GM23338 (cell line): ENCODE measurements at regions not wholly inside any gene's neighbourhood (a gene's known extent, or its start where the extent isn't known, plus 50 kb on each side); places are given as distances from the start of the nearest gene placed in this dataset.
A peak's percentile ranks its signal among the peaks of the same experiment; 100 is the strongest.

ENCODE experiments used
- ATAC-seq: fragments of 200-7000 bp; cut with Tn5 transposase; 3 replicates; pipeline ENCODE4 v1.9.1; 2020
- DNase-seq: peaks from one replicate; pipeline ENCODE4 v3.0.0-alpha.2; 2015; ENCODE audit warnings: low spot score
- H2AFZ ChIP-seq: fragments of 200-600 bp; sonication (generic); 2 replicates; pipeline ENCODE4 v1.8.0; 2016; ENCODE audit warnings: antibody characterized with exemption, mild to moderate bottlenecking, moderate library complexity
- H3F3A ChIP-seq: fragments of 200-600 bp; sonication (generic); replicated peaks from 2 replicates; pipeline ENCODE4 v1.8.0; 2017; ENCODE audit warnings: antibody characterized with exemption, mixed run types, low read depth
- H3K27ac ChIP-seq: fragments of 200-600 bp; sonication (generic); 2 replicates; pipeline ENCODE4 v1.6.1; 2016; ENCODE audit warnings: low read depth
- H3K27me3 ChIP-seq: fragments of 200-600 bp; sonication (generic); 2 replicates; pipeline ENCODE4 v1.8.0; 2016; ENCODE audit warnings: mild to moderate bottlenecking, mixed run types, moderate library complexity; ENCODE audit not compliant: insufficient read depth
- H3K36me3 ChIP-seq: fragments of 200-600 bp; sonication (generic); 2 replicates; pipeline ENCODE4 v1.8.0; 2016; ENCODE audit warnings: mild to moderate bottlenecking; ENCODE audit not compliant: insufficient read depth
- H3K4me1 ChIP-seq: fragments of 200-600 bp; sonication (generic); 2 replicates; pipeline ENCODE4 v1.8.0; 2016; ENCODE audit warnings: mild to moderate bottlenecking, moderate library complexity; ENCODE audit not compliant: insufficient read depth
- H3K4me2 ChIP-seq: fragments of 200-600 bp; sonication (generic); 2 replicates; pipeline ENCODE4 v1.7.1; 2017; ENCODE audit warnings: mixed run types
- H3K4me3 ChIP-seq: fragments of 200-600 bp; sonication (generic); 2 replicates; pipeline ENCODE4 v1.6.1; 2016; ENCODE audit warnings: mixed run types
- H3K79me2 ChIP-seq: fragments of 200-600 bp; sonication (generic); replicated peaks from 2 replicates; pipeline ENCODE4 v1.8.0; 2017; ENCODE audit warnings: mild to moderate bottlenecking; ENCODE audit not compliant: insufficient read depth
- H3K9me2 ChIP-seq: fragments of 200-600 bp; sonication (generic); 2 replicates; pipeline ENCODE4 v1.8.0; 2017; ENCODE audit not compliant: insufficient read depth
- H4K20me1 ChIP-seq: fragments of 200-600 bp; sonication (generic); replicated peaks from 2 replicates; pipeline ENCODE4 v1.8.0; 2017; ENCODE audit warnings: mild to moderate bottlenecking; ENCODE audit not compliant: insufficient read depth
- H3K27ac Mint-ChIP-seq: 2 replicates; pipeline ENCODE4 v1.8.0; 2020; ENCODE audit warnings: inconsistent platforms, mild to moderate bottlenecking, moderate library complexity, mixed read lengths
- H3K27me3 Mint-ChIP-seq: 3 replicates; pipeline ENCODE4 v1.8.0; 2022; ENCODE audit warnings: low read depth, mild to moderate bottlenecking, moderate library complexity, mixed read lengths, inconsistent platforms; ENCODE audit not compliant: insufficient read depth, poor library complexity
- H3K36me3 Mint-ChIP-seq: 3 replicates; pipeline ENCODE4 v1.8.0; 2021; ENCODE audit warnings: low read depth, mild to moderate bottlenecking, inconsistent platforms, moderate library complexity, mixed read lengths
- H3K4me1 Mint-ChIP-seq: 3 replicates; pipeline ENCODE4 v1.8.0; 2020; ENCODE audit warnings: mild to moderate bottlenecking, inconsistent platforms, mixed read lengths
- H3K4me3 Mint-ChIP-seq: 3 replicates; pipeline ENCODE4 v1.8.0; 2021; ENCODE audit warnings: moderate library complexity, mild to moderate bottlenecking, inconsistent platforms, mixed read lengths
- H3K9me3 Mint-ChIP-seq: 3 replicates; pipeline ENCODE4 v1.8.0; 2020; ENCODE audit warnings: moderate library complexity, mild to moderate bottlenecking, inconsistent platforms, mixed read lengths
- CREB1 ChIP-seq: fragments of 250-450 bp; sonication (Bioruptor Pico); IDR thresholded peaks from 2 replicates; pipeline ENCODE4 v1.5.0; 2020; ENCODE audit warnings: low read depth, mild to moderate bottlenecking, moderate library complexity
- CTCF ChIP-seq, 2 experiments: fragments of 200-600 bp in 1 of 2; sonication (generic) in 1 of 2; conservative IDR thresholded peaks; 2 replicates each; pipeline versions ENCODE4 v1.5.1 to v1.6.1; 2016 to 2017; ENCODE audit warnings: antibody characterized with exemption in 2 of 2, low read depth in 2 of 2, mild to moderate bottlenecking in 2 of 2, moderate library complexity in 1 of 2
- ETS1 ChIP-seq: IDR thresholded peaks from 2 replicates; pipeline ENCODE4 v1.6.1; 2016; ENCODE audit warnings: antibody characterized with exemption
- EZH2 ChIP-seq: fragments of 200-600 bp; sonication (generic); IDR thresholded peaks from one replicate; pipeline ENCODE4 v1.8.0; 2017; ENCODE audit warnings: antibody characterized with exemption, mild to moderate bottlenecking, low read depth; ENCODE audit not compliant: unreplicated experiment
- EZH2phosphoT487 ChIP-seq: fragments of 200-600 bp; sonication (generic); IDR thresholded peaks from one replicate; pipeline ENCODE4 v1.8.1; 2018; ENCODE audit warnings: antibody characterized with exemption; ENCODE audit not compliant: unreplicated experiment
- JUNB ChIP-seq: IDR thresholded peaks from one replicate; pipeline ENCODE4 v1.6.1; 2016; ENCODE audit warnings: antibody characterized with exemption; ENCODE audit not compliant: unreplicated experiment
- NANOG ChIP-seq: IDR thresholded peaks from 2 replicates; pipeline ENCODE4 v1.6.1; 2016; ENCODE audit warnings: antibody characterized with exemption, borderline replicate concordance
- POLR2AphosphoS5 ChIP-seq: IDR thresholded peaks from 2 replicates; pipeline ENCODE4 v1.6.1; 2016; ENCODE audit warnings: antibody characterized with exemption, low read depth
- REST ChIP-seq: IDR thresholded peaks from one replicate; pipeline ENCODE4 v1.6.1; 2018; ENCODE audit warnings: antibody characterized with exemption; ENCODE audit not compliant: unreplicated experiment
- STAT1 ChIP-seq: IDR thresholded peaks from one replicate; pipeline ENCODE4 v1.6.1; 2016; ENCODE audit warnings: antibody characterized with exemption; ENCODE audit not compliant: unreplicated experiment
- ZNF114 ChIP-seq: fragments of 250-450 bp; sonication (Bioruptor Pico); IDR thresholded peaks from 2 replicates; pipeline ENCODE4 v1.5.0; 2020; ENCODE audit warnings: mild to moderate bottlenecking, moderate library complexity
- ZNF331 ChIP-seq: fragments of 250-450 bp; sonication (Bioruptor Pico); IDR thresholded peaks from 2 replicates; pipeline ENCODE4 v1.5.0; 2020; ENCODE audit warnings: low read depth, mild to moderate bottlenecking, moderate library complexity

GRCh38 chr5:63261695-63262094 lies 683.1 kb downstream of the LRRC70 start (continued):
- TF ChIP-seq ZNF114 (CRISPR knock-in tag) = no peak
- TF ChIP-seq CTCF (conservative IDR thresholded peaks at IDR 0.05; ENCODE audit: low read depth in 2 of 2) = no peak
- TF ChIP-seq EZH2 = no peak
- no peak for TF ChIP-seq NANOG
- TF ChIP-seq JUNB = no peak
- TF ChIP-seq ETS1 = no peak
- no peak for TF ChIP-seq CREB1 (CRISPR knock-in tag)
- no peak for TF ChIP-seq POLR2AphosphoS5
- TF ChIP-seq REST = no peak
- TF ChIP-seq EZH2phosphoT487 = no peak
- no peak for TF ChIP-seq STAT1
- TF ChIP-seq ZNF331 = no peak

- Mint-ChIP-seq H3K27me3 (no peaks in the 10 kb centered on the region), H3K4me3 (no peak overlapping the region), H3K9me3 (peaks cover 4% of the 10 kb centered on the region; the same call in 1 of the 3 replicates), H3K27ac (peak overlapping the region; percentile 14), H3K36me3 (peaks cover 13% of the 10 kb centered on the region; the same call in 2 of the 3 replicates), H3K4me1 (peaks cover 16% of the 10 kb centered on the region)
- Histone ChIP-seq H3K4me1 (peaks cover 20% of the 10 kb centered on the region), H3K27ac (no peak overlapping the region; the same call in 1 of the 2 replicates), H3K36me3 (no peaks in the 10 kb centered on the region), H3K79me2 (no peaks in the 10 kb centered on the region), H3K4me3 (no peak overlapping the region), H3K9me2 (peaks cover 10% of the 10 kb centered on the region), H2AFZ (peak overlapping the region; percentile 40; the same call in 1 of the 2 replicates), H4K20me1 (no peaks in the 10 kb centered on the region), H3F3A (no peaks in the 10 kb centered on the region), H3K27me3 (no peaks in the 10 kb centered on the region), H3K4me2 (0 out of 2 replicates have a peak overlapping the region, but pooled peaks have one; percentile 13)
- peak; percentile 82 for ATAC-seq
- DNase-seq = peak; percentile 68
- TF ChIP-seq POLR2AphosphoS5 = no peak
- no peak for TF ChIP-seq ZNF331
- TF ChIP-seq REST = no peak
- TF ChIP-seq EZH2phosphoT487 = no peak
- no peak for TF ChIP-seq ZNF114 (CRISPR knock-in tag)
- no peak for TF ChIP-seq CTCF (conservative IDR thresholded peaks at IDR 0.05; ENCODE audit: low read depth in 2 of 2)
- TF ChIP-seq EZH2 = no peak
- no peak for TF ChIP-seq NANOG
- TF ChIP-seq ETS1 = no peak
- TF ChIP-seq CREB1 (CRISPR knock-in tag) = no peak
- TF ChIP-seq JUNB = no peak
These were observed 677.0 kb downstream of the LRRC70 start for GRCh38 chr5:63255594-63255993.
